MCF 10A (cell line): ENCODE measurements at regions not wholly inside any gene's neighbourhood (a gene's known extent, or its start where the extent isn't known, plus 50 kb on each side); places are given as distances from the start of the nearest gene placed in this dataset.

ENCODE experiments used
- BruUV-seq: library from RNA; stranded (reverse); fragments of 400-500 nt; replicated peaks from 2 replicates; lab custom pipeline; 2021; lab: Mats Ljungman, UMichigan
- CTCF ChIA-PET: fragments of 300-600 bp; sonication (Branson Sonifier 250); formaldehyde crosslinking; extraction: SDS; loops from one replicate; lab custom pipeline; 2021; ENCODE audit warnings: antibody characterized with exemption, inconsistent platforms; lab: Yijun Ruan, JAX
- POLR2A ChIA-PET: fragments of 300-600, 350-650 bp; sonication (Branson Sonifier 250); formaldehyde crosslinking; extraction: SDS; loops from one replicate; lab custom pipeline; 2020; ENCODE audit warnings: antibody characterized with exemption, inconsistent platforms; lab: Yijun Ruan, JAX
- DNase-seq: peaks from one replicate; pipeline ENCODE4 v3.0.0-alpha.2; 2018; ENCODE audit not compliant: unreplicated experiment
- H3K27ac Mint-ChIP-seq: one replicate; pipeline ENCODE4 v1.8.0; 2022; ENCODE audit warnings: mild to moderate bottlenecking, low read depth, mixed read lengths; ENCODE audit not compliant: unreplicated experiment
- H3K27me3 Mint-ChIP-seq: one replicate; pipeline ENCODE4 v1.8.0; 2022; ENCODE audit warnings: mixed read lengths; ENCODE audit not compliant: insufficient read depth, unreplicated experiment
- H3K36me3 Mint-ChIP-seq: one replicate; pipeline ENCODE4 v1.8.0; 2022; ENCODE audit warnings: mild to moderate bottlenecking, moderate library complexity, mixed read lengths; ENCODE audit not compliant: insufficient read depth, unreplicated experiment
- H3K4me1 Mint-ChIP-seq: one replicate; pipeline ENCODE4 v1.8.0; 2022; ENCODE audit warnings: mixed read lengths; ENCODE audit not compliant: insufficient read depth, unreplicated experiment
- H3K4me3 Mint-ChIP-seq: one replicate; pipeline ENCODE4 v1.8.0; 2022; ENCODE audit warnings: mild to moderate bottlenecking, moderate library complexity, mixed read lengths; ENCODE audit not compliant: unreplicated experiment
- H3K9me3 Mint-ChIP-seq: one replicate; pipeline ENCODE4 v1.8.0; 2022; ENCODE audit warnings: mixed read lengths; ENCODE audit not compliant: unreplicated experiment
- intact Hi-C: fragments of 100-400 bp; cut with micrococcal nuclease; formaldehyde crosslinking; loops from 2 replicates; pipeline ENCODE4 v1.14.1; 2022
- TF ChIP-seq, protein P1 (sequence below): fragments of 200-600 bp; IDR thresholded peaks from one replicate; pipeline ENCODE4 v1.8.0; 2022; ENCODE audit warnings: antibody characterized with exemption, mild to moderate bottlenecking; ENCODE audit not compliant: unreplicated experiment

DNA sequence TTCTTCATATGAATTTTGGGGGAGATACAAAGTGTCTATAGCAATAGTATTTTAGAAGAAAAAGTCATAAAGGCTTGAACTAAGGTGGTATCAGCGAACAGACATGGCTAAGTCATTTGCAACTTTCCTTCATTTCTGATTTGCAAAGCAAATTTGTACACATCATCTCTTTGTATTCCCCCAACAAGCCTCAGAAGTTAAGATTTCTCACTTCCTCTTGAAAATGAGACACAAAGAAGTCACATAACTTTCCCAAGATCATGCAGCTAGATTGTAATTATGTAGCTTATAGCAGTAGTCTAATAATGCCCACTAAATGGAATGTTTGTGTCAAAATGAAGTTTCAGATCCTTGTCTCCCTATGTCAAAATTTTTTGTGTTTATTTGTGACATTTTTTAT is 709.8 kb upstream of the HS3ST1 start:
- no peaks in the 10 kb centered on the region for H3K9me3 Mint-ChIP-seq
- ChIA-PET POLR2A (no interaction called here), CTCF (no interaction called here)
- H3K4me3 Mint-ChIP-seq, result no peak overlapping the region
- intact Hi-C loops, result no loop called here
- H3K4me1 Mint-ChIP-seq, result peaks cover 6% of the 10 kb centered on the region
- no peak overlapping the region for H3K27ac Mint-ChIP-seq
- no peaks in the 10 kb centered on the region for H3K27me3 Mint-ChIP-seq
- BruUV-seq, result no TSS peak
- TF ChIP-seq, protein P1, sequence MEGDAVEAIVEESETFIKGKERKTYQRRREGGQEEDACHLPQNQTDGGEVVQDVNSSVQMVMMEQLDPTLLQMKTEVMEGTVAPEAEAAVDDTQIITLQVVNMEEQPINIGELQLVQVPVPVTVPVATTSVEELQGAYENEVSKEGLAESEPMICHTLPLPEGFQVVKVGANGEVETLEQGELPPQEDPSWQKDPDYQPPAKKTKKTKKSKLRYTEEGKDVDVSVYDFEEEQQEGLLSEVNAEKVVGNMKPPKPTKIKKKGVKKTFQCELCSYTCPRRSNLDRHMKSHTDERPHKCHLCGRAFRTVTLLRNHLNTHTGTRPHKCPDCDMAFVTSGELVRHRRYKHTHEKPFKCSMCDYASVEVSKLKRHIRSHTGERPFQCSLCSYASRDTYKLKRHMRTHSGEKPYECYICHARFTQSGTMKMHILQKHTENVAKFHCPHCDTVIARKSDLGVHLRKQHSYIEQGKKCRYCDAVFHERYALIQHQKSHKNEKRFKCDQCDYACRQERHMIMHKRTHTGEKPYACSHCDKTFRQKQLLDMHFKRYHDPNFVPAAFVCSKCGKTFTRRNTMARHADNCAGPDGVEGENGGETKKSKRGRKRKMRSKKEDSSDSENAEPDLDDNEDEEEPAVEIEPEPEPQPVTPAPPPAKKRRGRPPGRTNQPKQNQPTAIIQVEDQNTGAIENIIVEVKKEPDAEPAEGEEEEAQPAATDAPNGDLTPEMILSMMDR, result no peak
- DNase-seq, result no peak
- H3K36me3 Mint-ChIP-seq, result no peaks in the 10 kb centered on the region

DNA sequence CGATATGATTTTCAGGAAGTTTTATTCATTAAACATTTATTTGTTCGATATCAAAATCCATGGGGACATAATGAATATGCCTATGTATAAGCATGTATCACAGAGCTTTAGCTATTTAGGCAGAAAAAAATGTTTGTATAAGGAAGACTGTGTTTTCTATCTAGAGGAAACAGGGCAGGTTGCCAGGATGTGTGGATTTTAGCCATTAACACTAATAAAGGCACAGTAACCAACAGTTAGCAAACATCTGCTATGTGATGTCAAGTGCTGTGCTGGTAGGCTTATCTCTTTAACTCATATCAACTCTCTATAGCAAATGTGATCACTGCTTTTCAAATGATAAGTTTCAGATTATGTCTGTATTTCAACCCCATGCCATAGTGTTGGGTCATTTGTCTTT is 708.9 kb upstream of the HS3ST1 start:
- ChIA-PET CTCF (no interaction called here), POLR2A (interaction anchor here (0.9 kb wide), 1 partner anchor 19 kb away, joined by 3 read pairs; no protein-coding TSS in a partner anchor)
- BruUV-seq, result no TSS peak
- Mint-ChIP-seq H3K4me3 (no peak overlapping the region), H3K27ac (no peak overlapping the region), H3K4me1 (peaks cover 6% of the 10 kb centered on the region), H3K36me3 (no peaks in the 10 kb centered on the region), H3K9me3 (no peaks in the 10 kb centered on the region), H3K27me3 (no peaks in the 10 kb centered on the region)
- intact Hi-C loops, result no loop called here
- TF ChIP-seq, protein P1, result no peak
- DNase-seq, result no peak

DNA sequence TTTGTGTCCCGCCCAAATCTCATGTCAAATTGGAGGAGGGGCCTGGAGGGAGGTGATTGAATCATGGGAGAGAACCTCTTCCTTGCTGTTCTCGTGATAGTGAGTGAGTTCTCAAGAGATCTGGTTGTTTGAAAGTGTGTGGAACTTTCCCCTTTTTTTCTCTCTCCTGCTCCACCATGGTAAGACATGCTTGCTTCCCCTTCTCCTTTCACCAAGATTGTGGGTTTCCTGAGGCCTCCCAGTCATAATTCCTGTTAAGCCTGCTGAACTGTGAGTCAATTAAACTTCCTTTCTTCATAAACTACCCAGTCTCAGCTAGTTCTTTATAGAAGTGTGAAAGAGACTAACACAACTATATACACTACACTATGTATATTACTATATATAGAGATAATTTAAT is 697.8 kb upstream of the HS3ST1 start:
- H3K36me3 Mint-ChIP-seq, result no peaks in the 10 kb centered on the region
- H3K27me3 Mint-ChIP-seq, result no peaks in the 10 kb centered on the region
- no peak for DNase-seq
- POLR2A ChIA-PET, result no interaction called here
- H3K4me1 Mint-ChIP-seq, result no peaks in the 10 kb centered on the region
- CTCF ChIA-PET, result no interaction called here
- H3K4me3 Mint-ChIP-seq, result no peak overlapping the region
- H3K27ac Mint-ChIP-seq, result no peak overlapping the region
- peaks cover 7% of the 10 kb centered on the region for H3K9me3 Mint-ChIP-seq
- intact Hi-C loops, result no loop called here
- no TSS peak for BruUV-seq
- TF ChIP-seq, protein P1, result no peak

DNA sequence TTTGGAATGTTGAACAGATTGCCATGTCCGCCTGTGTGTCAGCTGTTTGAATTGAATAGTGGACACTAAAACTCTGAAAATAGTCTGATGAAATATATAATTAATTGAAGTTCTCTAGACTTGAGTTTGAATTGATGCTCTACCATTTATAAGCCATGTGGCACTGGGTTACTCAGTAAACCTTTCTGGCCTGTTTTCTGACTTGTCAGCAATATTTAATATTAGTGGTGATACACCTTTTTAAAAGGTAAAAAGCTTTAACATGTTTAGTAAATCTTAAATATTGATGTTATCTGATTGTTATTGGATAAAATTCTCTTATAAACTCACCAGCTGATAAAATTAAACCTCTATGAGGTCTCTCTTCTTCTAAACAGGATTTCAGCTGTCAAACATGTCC is 695.4 kb upstream of the HS3ST1 start:
- DNase-seq, result no peak
- intact Hi-C loops, result no loop called here
- ChIA-PET POLR2A (no interaction called here), CTCF (interaction anchor here (0.7 kb wide), 2 partner anchors 353 to 486 kb away, joined by 3 read pairs; no protein-coding TSS in a partner anchor)
- H3K36me3 Mint-ChIP-seq, result no peaks in the 10 kb centered on the region
- peaks cover 7% of the 10 kb centered on the region for H3K4me1 Mint-ChIP-seq
- no TSS peak for BruUV-seq
- H3K9me3 Mint-ChIP-seq, result no peaks in the 10 kb centered on the region
- TF ChIP-seq, protein P1, result no peak
- no peaks in the 10 kb centered on the region for H3K27me3 Mint-ChIP-seq
- no peak overlapping the region for H3K4me3 Mint-ChIP-seq
- H3K27ac Mint-ChIP-seq, result no peak overlapping the region
